Gastroesophageal sphincter (tissue), 3 donors: ENCODE measurements at regions not wholly inside any gene's neighbourhood (a gene's known extent, or its start where the extent isn't known, plus 50 kb on each side); places are given as distances from the start of the nearest gene placed in this dataset.

Experiments used
- EP300 ChIP-seq: sonication (generic); formaldehyde crosslinking; IDR thresholded peaks from one replicate; pipeline ENCODE4 v1.6.1; 2017; ENCODE audit warnings: antibody characterized with exemption, mild to moderate bottlenecking
- POLR2AphosphoS5 ChIP-seq: sonication (generic); formaldehyde crosslinking; IDR thresholded peaks from one replicate; pipeline ENCODE4 v1.6.1; 2017; ENCODE audit warnings: antibody characterized with exemption
- TF ChIP-seq, protein P1 (sequence below), 4 experiments: fragments of 200-600 bp in 2 of 4; fragments of 450-650 bp in 2 of 4; sonication (generic) in 1 of 4; IDR thresholded peaks; one replicate each; pipeline ENCODE4 v1.5.1; 2017 to 2019; ENCODE audit warnings: antibody characterized with exemption in 4 of 4, mild to moderate bottlenecking in 2 of 4, moderate library complexity in 2 of 4

DNA sequence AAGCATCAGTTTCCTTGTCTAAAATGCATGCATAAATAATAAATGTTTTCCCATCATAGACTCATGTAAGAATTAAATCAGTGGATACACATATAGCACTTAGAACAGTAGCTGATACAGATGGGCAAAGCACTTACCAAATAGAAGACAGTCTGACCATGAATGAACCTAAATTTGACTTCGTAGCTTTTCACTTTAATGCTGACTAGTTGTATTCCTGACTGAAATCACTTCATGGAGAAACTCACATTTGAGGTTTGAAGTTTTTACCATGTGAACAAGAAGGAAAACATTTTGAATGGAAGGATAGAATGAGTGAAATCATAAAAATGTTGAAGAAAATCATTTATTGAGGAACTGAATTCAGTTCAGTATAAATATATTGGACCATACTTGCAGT, 68.8 kb upstream of the TMCO5A start:
- TF ChIP-seq, protein P1, sequence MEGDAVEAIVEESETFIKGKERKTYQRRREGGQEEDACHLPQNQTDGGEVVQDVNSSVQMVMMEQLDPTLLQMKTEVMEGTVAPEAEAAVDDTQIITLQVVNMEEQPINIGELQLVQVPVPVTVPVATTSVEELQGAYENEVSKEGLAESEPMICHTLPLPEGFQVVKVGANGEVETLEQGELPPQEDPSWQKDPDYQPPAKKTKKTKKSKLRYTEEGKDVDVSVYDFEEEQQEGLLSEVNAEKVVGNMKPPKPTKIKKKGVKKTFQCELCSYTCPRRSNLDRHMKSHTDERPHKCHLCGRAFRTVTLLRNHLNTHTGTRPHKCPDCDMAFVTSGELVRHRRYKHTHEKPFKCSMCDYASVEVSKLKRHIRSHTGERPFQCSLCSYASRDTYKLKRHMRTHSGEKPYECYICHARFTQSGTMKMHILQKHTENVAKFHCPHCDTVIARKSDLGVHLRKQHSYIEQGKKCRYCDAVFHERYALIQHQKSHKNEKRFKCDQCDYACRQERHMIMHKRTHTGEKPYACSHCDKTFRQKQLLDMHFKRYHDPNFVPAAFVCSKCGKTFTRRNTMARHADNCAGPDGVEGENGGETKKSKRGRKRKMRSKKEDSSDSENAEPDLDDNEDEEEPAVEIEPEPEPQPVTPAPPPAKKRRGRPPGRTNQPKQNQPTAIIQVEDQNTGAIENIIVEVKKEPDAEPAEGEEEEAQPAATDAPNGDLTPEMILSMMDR (IDR thresholded peaks at IDR 0.05): no peak
- TF ChIP-seq EP300 (no peak), POLR2AphosphoS5 (no peak)
